ENCODE measurements at regions not wholly inside any gene's neighbourhood (a gene's known extent, or its start where the extent isn't known, plus 50 kb on each side); places are given as distances from the start of the nearest gene placed in this dataset.
"Not testable (repeated sequence)": the region's sequence is repeated elsewhere in the genome, so short reads cannot be mapped to it uniquely, and the experiment has no call there.

DNA sequence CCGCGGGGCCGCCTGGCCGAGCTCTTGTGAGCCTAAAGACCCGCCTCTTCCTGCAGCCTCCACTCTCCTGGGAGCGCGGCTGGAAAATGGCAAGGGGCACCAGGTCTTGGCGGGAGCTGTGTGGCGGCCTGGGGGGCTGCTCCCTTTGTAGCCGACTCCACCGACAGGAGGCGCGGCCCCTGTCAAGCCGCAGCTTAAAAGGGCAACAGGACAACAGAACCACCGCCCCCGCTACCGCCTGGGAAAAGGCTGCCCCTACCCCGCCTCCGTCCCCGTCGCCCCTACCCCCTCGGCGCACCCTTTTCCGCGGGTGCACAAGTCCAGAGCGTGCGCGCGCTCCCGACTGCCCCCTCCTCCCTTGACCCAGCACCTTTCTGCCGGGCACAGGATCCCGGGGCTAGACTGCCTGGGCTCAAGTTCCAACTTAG, 60.3 kb downstream of the GOLGA8K start:
- H3K27me3 Mint-ChIP-seq; H3K9me3 Mint-ChIP-seq; H3K36me3 Mint-ChIP-seq; H3K9me3 ChIP-seq; H3K27me3 ChIP-seq (replicated peaks in 1 of 2; ENCODE audit: control insufficient read depth in 2 of 2, extremely low read depth in 1 of 2, insufficient read depth in 2 of 2, low read length in 1 of 2); POLR2A ChIA-PET; H3K27ac Mint-ChIP-seq; H3K4me1 Mint-ChIP-seq; H3K4me1 ChIP-seq (ENCODE audit: control insufficient read depth in 1 of 2, extremely low read depth in 1 of 2, insufficient read depth in 2 of 2, low read length in 2 of 2); H3K27ac ChIP-seq (ENCODE audit: low read length); CTCF ChIA-PET; H3K4me3 Mint-ChIP-seq; H3K36me3 ChIP-seq (ENCODE audit: control insufficient read depth in 2 of 2, extremely low read depth in 1 of 2, insufficient read depth in 1 of 2, low read length in 1 of 2): not testable (repeated sequence)
- 0% methylated on average over 1 of the region's 32 CpGs for WGBS (ENCODE audit: insufficient coverage)
- peak overlapping the region in 1 of 2 donors; percentile 23 for H3K4me3 ChIP-seq (ENCODE audit: control insufficient read depth in 1 of 2, extremely low read depth in 1 of 2, low read length in 1 of 2)
- DNase-seq = peak in 3 of 35 experiments; percentile 3 to 11 (median 7)
- ATAC-seq (replicated peaks in 1 of 4) = peak in 3 of 4 experiments; percentile 18 to 28 (median 26)

DNA sequence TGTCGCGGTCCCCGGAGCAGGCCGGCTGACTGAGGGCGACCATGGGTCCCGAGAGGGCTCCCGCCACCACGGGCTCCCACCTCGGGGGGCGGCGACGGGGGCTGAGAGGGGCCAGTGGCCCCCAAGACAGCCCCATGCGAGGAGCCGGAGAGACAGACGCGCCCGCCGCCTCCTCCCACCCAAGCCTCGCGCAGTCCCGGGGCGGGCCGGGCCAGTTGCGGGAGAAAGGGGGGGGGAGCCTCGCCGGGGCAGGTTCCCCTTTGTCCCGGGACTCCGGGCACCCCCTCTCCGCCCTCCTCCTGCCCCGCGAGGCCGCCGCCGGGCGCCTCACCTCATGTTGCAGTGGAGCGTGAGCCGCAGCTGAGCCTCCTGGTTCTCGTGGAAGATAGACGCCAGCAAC, 60.8 kb downstream of the GOLGA8K start:
- H3K36me3 ChIP-seq (ENCODE audit: control insufficient read depth in 2 of 2, extremely low read depth in 1 of 2, insufficient read depth in 1 of 2, low read length in 1 of 2); H3K27ac Mint-ChIP-seq; H3K4me3 ChIP-seq (ENCODE audit: control insufficient read depth in 1 of 2, extremely low read depth in 1 of 2, low read length in 1 of 2); H3K4me1 Mint-ChIP-seq; H3K9me3 Mint-ChIP-seq; H3K27me3 ChIP-seq (replicated peaks in 1 of 2; ENCODE audit: control insufficient read depth in 2 of 2, extremely low read depth in 1 of 2, insufficient read depth in 2 of 2, low read length in 1 of 2); H3K36me3 Mint-ChIP-seq; H3K9me3 ChIP-seq; H3K4me1 ChIP-seq (ENCODE audit: control insufficient read depth in 1 of 2, extremely low read depth in 1 of 2, insufficient read depth in 2 of 2, low read length in 2 of 2); H3K27ac ChIP-seq (ENCODE audit: low read length); H3K27me3 Mint-ChIP-seq; H3K4me3 Mint-ChIP-seq; CTCF ChIA-PET: not testable (repeated sequence)
- no CpG with 5 or more reads among the region's 39 CpGs for WGBS (ENCODE audit: insufficient coverage)
- POLR2A ChIA-PET = interaction anchor here in 1 of 2 donors (0.7 kb wide), 1 partner anchor 118 kb away, joined by 5 read pairs; no protein-coding TSS in a partner anchor
- peak in 1 of 35 experiments; percentile 1 for DNase-seq
- peak; percentile 15 to 33 (median 24) for ATAC-seq (replicated peaks in 1 of 4)

DNA sequence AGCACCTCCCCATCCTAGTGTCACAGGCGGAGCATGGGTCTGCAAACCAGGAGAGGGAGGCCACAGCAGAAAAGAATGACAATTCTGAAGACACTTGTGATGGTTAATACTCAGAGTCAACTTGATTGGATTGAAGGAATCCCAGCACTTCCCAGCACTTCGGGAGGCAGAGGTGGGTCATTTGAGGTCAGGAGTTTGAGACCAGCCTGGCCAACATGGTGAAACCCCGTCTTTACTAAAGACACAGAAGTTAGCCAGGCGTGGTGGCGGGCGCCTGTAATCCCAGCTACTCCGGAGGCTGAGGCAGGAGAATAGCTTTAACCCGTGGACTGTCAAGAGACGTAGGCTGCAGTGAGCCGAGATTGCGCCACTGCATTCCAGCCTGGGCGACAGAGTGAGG, 61.6 kb downstream of the GOLGA8K start:
- not testable (repeated sequence) for H3K27me3 Mint-ChIP-seq
- WGBS (ENCODE audit: insufficient coverage) = no CpG with 5 or more reads among the region's 12 CpGs
- POLR2A ChIA-PET = interaction anchor here in 1 of 2 donors (0.7 kb wide), 1 partner anchor 117 kb away, joined by 5 read pairs; no protein-coding TSS in a partner anchor

DNA sequence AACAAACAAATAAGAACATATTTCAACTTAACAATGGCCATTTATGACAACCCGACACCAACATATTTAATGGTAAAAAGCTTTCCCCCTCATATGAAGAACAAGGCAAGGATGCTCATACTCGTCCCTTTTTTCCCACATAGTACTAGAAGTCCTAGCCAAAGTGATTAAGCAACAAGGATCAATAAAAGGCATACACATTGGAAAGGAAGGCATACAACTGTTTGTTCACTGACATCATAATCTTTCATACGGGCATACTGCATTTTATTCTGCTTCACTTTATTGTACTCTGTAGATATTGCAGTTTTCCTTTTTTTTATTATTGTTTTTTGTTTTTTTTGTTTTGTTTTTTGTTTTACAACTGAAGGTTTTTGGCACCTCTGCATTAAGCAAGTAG, 66.3 kb downstream of the GOLGA8K start:
- H3K9me3 Mint-ChIP-seq; H3K4me1 ChIP-seq (ENCODE audit: control insufficient read depth in 1 of 2, extremely low read depth in 1 of 2, insufficient read depth in 2 of 2, low read length in 2 of 2); DNase-seq; H3K27me3 ChIP-seq (replicated peaks in 1 of 2; ENCODE audit: control insufficient read depth in 2 of 2, extremely low read depth in 1 of 2, insufficient read depth in 2 of 2, low read length in 1 of 2); H3K4me3 Mint-ChIP-seq; POLR2A ChIA-PET; H3K27ac Mint-ChIP-seq; H3K36me3 ChIP-seq (ENCODE audit: control insufficient read depth in 2 of 2, extremely low read depth in 1 of 2, insufficient read depth in 1 of 2, low read length in 1 of 2); H3K4me1 Mint-ChIP-seq; H3K36me3 Mint-ChIP-seq; ATAC-seq (replicated peaks in 1 of 4); H3K27me3 Mint-ChIP-seq; H3K27ac ChIP-seq (ENCODE audit: low read length); H3K9me3 ChIP-seq; H3K4me3 ChIP-seq (ENCODE audit: control insufficient read depth in 1 of 2, extremely low read depth in 1 of 2, low read length in 1 of 2): not testable (repeated sequence)
- WGBS (ENCODE audit: insufficient coverage) = no CpG with 5 or more reads among the region's 3 CpGs
- CTCF ChIA-PET = interaction anchor here in 1 of 2 donors (0.6 kb wide), 1 partner anchor 1404 kb away, joined by 4 read pairs; no protein-coding TSS in a partner anchor

More for the DNA sequence above, 61.6 kb downstream of the GOLGA8K start:
- H3K27ac Mint-ChIP-seq; H3K4me1 ChIP-seq (ENCODE audit: control insufficient read depth in 1 of 2, extremely low read depth in 1 of 2, insufficient read depth in 2 of 2, low read length in 2 of 2); CTCF ChIA-PET; H3K4me1 Mint-ChIP-seq; H3K27me3 ChIP-seq (replicated peaks in 1 of 2; ENCODE audit: control insufficient read depth in 2 of 2, extremely low read depth in 1 of 2, insufficient read depth in 2 of 2, low read length in 1 of 2); H3K36me3 ChIP-seq (ENCODE audit: control insufficient read depth in 2 of 2, extremely low read depth in 1 of 2, insufficient read depth in 1 of 2, low read length in 1 of 2); H3K4me3 ChIP-seq (ENCODE audit: control insufficient read depth in 1 of 2, extremely low read depth in 1 of 2, low read length in 1 of 2); H3K9me3 ChIP-seq; H3K27ac ChIP-seq (ENCODE audit: low read length); H3K36me3 Mint-ChIP-seq; H3K9me3 Mint-ChIP-seq; DNase-seq; ATAC-seq (replicated peaks in 1 of 4): not testable (repeated sequence)
- peak overlapping the region in 1 of 3 donors; percentile 17 for H3K4me3 Mint-ChIP-seq

DNA sequence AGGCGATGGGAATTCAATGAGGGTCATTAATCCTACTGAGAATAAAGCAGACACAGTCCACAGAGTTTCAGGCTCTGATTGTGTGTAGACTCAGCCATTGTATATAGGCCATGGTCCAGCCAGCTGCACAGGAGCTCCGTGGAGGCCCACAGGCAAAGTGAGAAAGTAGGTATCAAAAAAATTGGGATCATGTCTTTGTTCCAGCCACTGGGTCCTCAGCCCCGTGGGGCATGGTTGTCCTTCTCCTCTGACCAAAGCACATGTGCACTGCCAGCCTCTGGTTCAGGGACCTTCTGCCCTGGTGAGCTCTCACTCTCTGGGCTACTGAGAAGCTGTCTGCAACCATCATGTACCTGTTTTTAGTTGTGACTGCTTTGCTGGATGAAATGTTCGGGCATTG, 79.7 kb downstream of the GOLGA8K start:
- H3K36me3 Mint-ChIP-seq; H3K9me3 ChIP-seq; ATAC-seq (replicated peaks in 1 of 4); H3K4me3 ChIP-seq (ENCODE audit: control insufficient read depth in 1 of 2, extremely low read depth in 1 of 2, low read length in 1 of 2); H3K4me1 ChIP-seq (ENCODE audit: control insufficient read depth in 1 of 2, extremely low read depth in 1 of 2, insufficient read depth in 2 of 2, low read length in 2 of 2); H3K4me3 Mint-ChIP-seq; H3K27ac Mint-ChIP-seq; DNase-seq; CTCF ChIA-PET; H3K27me3 Mint-ChIP-seq; POLR2A ChIA-PET; H3K27me3 ChIP-seq (replicated peaks in 1 of 2; ENCODE audit: control insufficient read depth in 2 of 2, extremely low read depth in 1 of 2, insufficient read depth in 2 of 2, low read length in 1 of 2); H3K27ac ChIP-seq (ENCODE audit: low read length); H3K9me3 Mint-ChIP-seq; H3K36me3 ChIP-seq (ENCODE audit: control insufficient read depth in 2 of 2, extremely low read depth in 1 of 2, insufficient read depth in 1 of 2, low read length in 1 of 2); H3K4me1 Mint-ChIP-seq: not testable (repeated sequence)
- WGBS (ENCODE audit: insufficient coverage) = 80% methylated on average over 1 of the region's 4 CpGs

DNA sequence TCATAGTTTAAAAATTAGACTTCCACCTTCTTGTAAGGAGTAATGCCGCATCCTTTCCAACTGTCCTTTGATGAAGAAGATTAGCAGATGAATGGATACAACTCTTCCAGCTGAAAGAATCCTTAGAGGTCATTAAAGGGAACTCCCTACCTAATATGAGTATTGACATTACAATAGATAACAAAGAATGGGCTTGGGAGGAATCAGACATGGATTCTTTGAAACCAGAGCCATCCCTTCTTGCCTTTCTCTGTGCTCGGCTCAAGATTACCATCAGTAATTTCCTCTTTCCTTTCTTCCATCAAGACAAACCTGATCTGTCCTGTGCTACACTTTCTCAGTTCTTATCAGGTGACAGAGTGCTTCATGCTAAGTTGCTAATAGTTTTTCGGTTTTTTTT, 83.8 kb downstream of the GOLGA8K start:
- H3K4me3 Mint-ChIP-seq; H3K4me1 ChIP-seq (ENCODE audit: control insufficient read depth in 1 of 2, extremely low read depth in 1 of 2, insufficient read depth in 2 of 2, low read length in 2 of 2); H3K27ac Mint-ChIP-seq; H3K27ac ChIP-seq (ENCODE audit: low read length); H3K9me3 Mint-ChIP-seq; H3K9me3 ChIP-seq; H3K36me3 Mint-ChIP-seq; ATAC-seq (replicated peaks in 1 of 4); H3K4me1 Mint-ChIP-seq; DNase-seq; POLR2A ChIA-PET; CTCF ChIA-PET; H3K4me3 ChIP-seq (ENCODE audit: control insufficient read depth in 1 of 2, extremely low read depth in 1 of 2, low read length in 1 of 2); H3K36me3 ChIP-seq (ENCODE audit: control insufficient read depth in 2 of 2, extremely low read depth in 1 of 2, insufficient read depth in 1 of 2, low read length in 1 of 2); H3K27me3 Mint-ChIP-seq; H3K27me3 ChIP-seq (replicated peaks in 1 of 2; ENCODE audit: control insufficient read depth in 2 of 2, extremely low read depth in 1 of 2, insufficient read depth in 2 of 2, low read length in 1 of 2): not testable (repeated sequence)
- no CpG with 5 or more reads among the region's 3 CpGs for WGBS (ENCODE audit: insufficient coverage)

DNA sequence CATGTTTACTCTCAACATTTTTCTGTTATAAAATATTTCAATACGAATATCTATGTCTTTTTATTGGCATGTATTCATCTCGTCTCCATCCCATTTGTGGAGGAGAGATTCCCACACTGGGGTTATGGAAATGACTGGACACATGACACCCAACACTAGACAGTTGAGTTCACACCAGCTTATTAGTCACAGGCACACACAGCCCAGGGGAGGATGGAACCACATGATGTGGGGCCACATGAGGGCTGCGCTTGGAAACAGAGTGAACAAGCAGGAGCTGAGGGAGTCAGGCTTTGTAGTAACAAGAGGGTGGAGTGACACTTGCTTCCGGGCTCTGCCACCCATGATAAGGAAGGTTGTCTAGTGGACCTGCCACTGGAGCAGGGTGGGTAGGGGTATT, 86.6 kb downstream of the GOLGA8K start:
- H3K4me1 ChIP-seq (ENCODE audit: control insufficient read depth in 1 of 2, extremely low read depth in 1 of 2, insufficient read depth in 2 of 2, low read length in 2 of 2); H3K4me3 Mint-ChIP-seq; ATAC-seq (replicated peaks in 1 of 4); H3K27me3 Mint-ChIP-seq; H3K27ac Mint-ChIP-seq; H3K27me3 ChIP-seq (replicated peaks in 1 of 2; ENCODE audit: control insufficient read depth in 2 of 2, extremely low read depth in 1 of 2, insufficient read depth in 2 of 2, low read length in 1 of 2); DNase-seq; H3K36me3 Mint-ChIP-seq; CTCF ChIA-PET; H3K36me3 ChIP-seq (ENCODE audit: control insufficient read depth in 2 of 2, extremely low read depth in 1 of 2, insufficient read depth in 1 of 2, low read length in 1 of 2); H3K4me1 Mint-ChIP-seq; H3K9me3 Mint-ChIP-seq; H3K27ac ChIP-seq (ENCODE audit: low read length); POLR2A ChIA-PET; H3K9me3 ChIP-seq; H3K4me3 ChIP-seq (ENCODE audit: control insufficient read depth in 1 of 2, extremely low read depth in 1 of 2, low read length in 1 of 2): not testable (repeated sequence)
- WGBS (ENCODE audit: insufficient coverage) = no CpG with 5 or more reads among the region's 4 CpGs

Data from T-cell (primary cell).